Tibial artery (tissue), 4 donors: ENCODE measurements at regions not wholly inside any gene's neighbourhood (a gene's known extent, or its start where the extent isn't known, plus 50 kb on each side); places are given as distances from the start of the nearest gene placed in this dataset.
"Not testable (repeated sequence)": the region's sequence is repeated elsewhere in the genome, so short reads cannot be mapped to it uniquely, and the experiment has no call there.

Source experiments
- DNase-seq, 2 donors: peaks; one replicate each; pipeline ENCODE4 v3.0.0-alpha.2; 2019
- H3K27ac ChIP-seq, 2 donors: fragments of 200-600 bp; sonication (generic) in 1 of 2; 1 replicate in 1 of 2; 2 replicates in 1 of 2; pipeline ENCODE4 v1.5.1; 2018 to 2019; ENCODE audit warnings: mild to moderate bottlenecking in 1 of 2
- H3K27me3 ChIP-seq, 2 donors: fragments of 200-600 bp; sonication (generic) in 1 of 2; one replicate each; pipeline versions ENCODE4 v1.5.1 to v1.6.0; 2016 to 2019
- H3K36me3 ChIP-seq, 3 donors: fragments of 200-600 bp; sonication (generic) in 2 of 3; one replicate each; pipeline ENCODE4 v1.5.1; 2016 to 2019; ENCODE audit warnings: mild to moderate bottlenecking in 2 of 3
- H3K4me1 ChIP-seq, 4 donors: fragments of 200-600 bp; sonication (generic) in 2 of 4; 1 replicate in 3 of 4; 2 replicates in 1 of 4; pipeline ENCODE4 v1.5.1; 2016 to 2019
- H3K4me3 ChIP-seq, 2 donors: fragments of 200-600 bp; sonication (generic) in 1 of 2; 1 replicate in 1 of 2; 2 replicates in 1 of 2; pipeline ENCODE4 v1.5.1; 2018 to 2019; ENCODE audit warnings: mild to moderate bottlenecking in 2 of 2
- H3K9me3 ChIP-seq, 3 donors: fragments of 200-600 bp; sonication (generic) in 1 of 3; one replicate each; pipeline ENCODE4 v1.5.1; 2016 to 2019
- intact Hi-C: fragments of 100-400 bp; cut with DNase I; formaldehyde crosslinking; loops from one replicate; pipeline ENCODE4 v1.15.0; 2023; ENCODE audit warnings: low total_unique reads
- TF ChIP-seq, protein P1 (sequence below), 2 experiments: fragments of 200-600 bp in 1 of 2; fragments of 450-650 bp in 1 of 2; IDR thresholded peaks; one replicate each; pipeline ENCODE4 v1.5.1; 2017 to 2019; ENCODE audit warnings: antibody characterized with exemption in 2 of 2, mild to moderate bottlenecking in 1 of 2, moderate library complexity in 1 of 2

DNA sequence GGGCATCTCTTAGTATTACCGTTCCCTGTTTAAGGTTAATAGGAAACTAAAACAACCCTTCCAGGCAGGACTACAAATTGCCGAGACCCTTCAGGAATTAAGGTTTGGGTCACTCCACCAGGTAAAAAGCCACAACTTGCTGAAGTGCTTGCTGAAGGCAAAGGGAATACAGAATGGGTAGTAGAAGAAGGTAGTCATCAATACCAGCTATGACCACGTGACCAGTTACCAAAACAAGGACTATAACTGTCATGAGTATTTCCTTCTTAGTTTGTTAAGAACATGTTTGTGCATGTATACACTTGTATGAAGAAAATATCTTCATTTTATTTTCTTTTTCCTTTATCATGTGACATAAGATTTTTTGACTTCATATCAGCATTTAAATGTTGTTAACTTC, 578.7 kb upstream of the FBXO33 start:
- TF ChIP-seq, protein P1, sequence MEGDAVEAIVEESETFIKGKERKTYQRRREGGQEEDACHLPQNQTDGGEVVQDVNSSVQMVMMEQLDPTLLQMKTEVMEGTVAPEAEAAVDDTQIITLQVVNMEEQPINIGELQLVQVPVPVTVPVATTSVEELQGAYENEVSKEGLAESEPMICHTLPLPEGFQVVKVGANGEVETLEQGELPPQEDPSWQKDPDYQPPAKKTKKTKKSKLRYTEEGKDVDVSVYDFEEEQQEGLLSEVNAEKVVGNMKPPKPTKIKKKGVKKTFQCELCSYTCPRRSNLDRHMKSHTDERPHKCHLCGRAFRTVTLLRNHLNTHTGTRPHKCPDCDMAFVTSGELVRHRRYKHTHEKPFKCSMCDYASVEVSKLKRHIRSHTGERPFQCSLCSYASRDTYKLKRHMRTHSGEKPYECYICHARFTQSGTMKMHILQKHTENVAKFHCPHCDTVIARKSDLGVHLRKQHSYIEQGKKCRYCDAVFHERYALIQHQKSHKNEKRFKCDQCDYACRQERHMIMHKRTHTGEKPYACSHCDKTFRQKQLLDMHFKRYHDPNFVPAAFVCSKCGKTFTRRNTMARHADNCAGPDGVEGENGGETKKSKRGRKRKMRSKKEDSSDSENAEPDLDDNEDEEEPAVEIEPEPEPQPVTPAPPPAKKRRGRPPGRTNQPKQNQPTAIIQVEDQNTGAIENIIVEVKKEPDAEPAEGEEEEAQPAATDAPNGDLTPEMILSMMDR (IDR thresholded peaks at IDR 0.05), result no peak
- H3K4me1 ChIP-seq, result no peaks in the 10 kb centered on the region
- no peaks in the 10 kb centered on the region for H3K36me3 ChIP-seq
- DNase-seq, result no peak
- H3K9me3 ChIP-seq, result no peaks in the 10 kb centered on the region
- intact Hi-C loops, result no loop called here
- H3K27me3 ChIP-seq, result no peaks in the 10 kb centered on the region
- no peak overlapping the region for H3K4me3 ChIP-seq
- H3K27ac ChIP-seq, result no peak overlapping the region

DNA sequence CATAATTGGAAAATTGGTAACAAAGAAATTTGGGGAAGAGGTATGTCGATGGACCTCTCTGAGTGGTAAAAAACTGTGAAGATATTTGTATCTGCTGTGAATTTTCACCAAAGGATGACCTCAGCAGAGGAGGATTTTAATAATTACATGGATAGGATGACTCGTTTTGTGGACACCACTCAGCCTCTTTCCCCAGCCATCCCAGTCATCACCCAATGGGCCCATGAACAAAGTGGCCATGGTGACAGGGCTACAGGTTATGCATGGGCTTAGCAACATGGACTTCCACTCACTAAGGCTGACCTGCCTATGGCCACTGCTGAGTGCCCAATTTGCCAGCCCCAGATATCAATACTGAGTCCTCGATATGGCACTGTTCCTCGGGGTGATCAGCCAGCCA, 577.5 kb upstream of the FBXO33 start:
- TF ChIP-seq, protein P1 (IDR thresholded peaks at IDR 0.05), result no peak
- no peak overlapping the region for H3K27ac ChIP-seq
- no peaks in the 10 kb centered on the region for H3K4me1 ChIP-seq
- H3K27me3 ChIP-seq, result no peaks in the 10 kb centered on the region
- H3K4me3 ChIP-seq, result no peak overlapping the region
- H3K9me3 ChIP-seq, result no peaks in the 10 kb centered on the region
- no peaks in the 10 kb centered on the region for H3K36me3 ChIP-seq
- DNase-seq, result no peak
- intact Hi-C loops, result no loop called here

DNA sequence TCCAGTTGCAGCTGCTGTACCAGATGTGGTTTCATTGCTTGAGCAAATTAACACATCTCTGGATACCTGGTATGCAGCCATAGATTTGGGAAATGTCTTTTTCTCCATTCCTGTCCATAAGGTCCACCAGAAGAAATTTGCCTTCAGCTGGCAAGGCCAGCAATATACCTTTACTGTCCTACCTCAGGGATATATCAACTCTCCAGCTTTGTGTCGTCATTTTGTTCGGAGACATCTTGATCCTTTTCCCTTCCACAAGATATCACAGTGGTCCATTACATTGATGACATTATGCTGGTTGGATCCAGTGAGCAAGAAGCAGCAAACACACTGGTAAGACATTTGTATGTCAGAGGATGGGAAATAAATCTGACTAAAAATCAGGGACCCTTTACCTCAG, 576.1 kb upstream of the FBXO33 start:
- H3K27me3 ChIP-seq, DNase-seq, H3K4me3 ChIP-seq, H3K36me3 ChIP-seq, H3K27ac ChIP-seq, intact Hi-C loops, H3K9me3 ChIP-seq, H3K4me1 ChIP-seq: not testable (repeated sequence)

DNA sequence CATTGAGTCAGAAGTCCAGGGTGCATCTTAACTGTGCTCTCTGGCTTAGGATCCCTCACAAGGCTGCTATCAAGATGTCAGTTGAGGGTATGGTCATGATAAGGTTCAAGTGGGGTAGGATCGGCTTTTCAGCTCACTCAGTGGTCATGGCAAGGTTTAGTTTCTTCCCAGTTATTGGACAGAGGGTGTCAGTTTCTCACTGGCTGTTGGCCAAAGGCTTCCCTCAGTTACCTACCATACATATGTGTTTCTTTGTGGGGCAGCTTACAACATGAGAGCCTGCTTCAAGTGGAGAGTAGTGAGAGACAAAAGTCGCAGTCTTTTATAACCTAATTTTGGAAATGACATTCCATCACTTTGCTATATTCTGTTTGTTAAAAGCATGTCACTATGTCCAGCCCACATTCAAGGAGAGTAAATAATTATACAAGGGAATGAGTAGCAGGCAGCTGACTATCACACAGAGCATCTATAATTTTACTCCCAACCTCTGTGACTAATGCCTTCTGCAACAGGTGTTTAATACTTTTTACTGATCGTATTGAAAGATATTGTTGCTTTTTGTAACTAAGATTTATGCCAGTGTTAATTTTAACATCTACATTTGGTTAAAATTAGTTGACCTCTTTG, 572.8 kb upstream of the FBXO33 start:
- intact Hi-C loops, result no loop called here
- H3K36me3 ChIP-seq, result no peaks in the 10 kb centered on the region
- DNase-seq, result no peak
- TF ChIP-seq, protein P1 (IDR thresholded peaks at IDR 0.05), result no peak
- H3K4me1 ChIP-seq, result no peaks in the 10 kb centered on the region
- H3K27me3 ChIP-seq, result no peaks in the 10 kb centered on the region
- no peaks in the 10 kb centered on the region for H3K9me3 ChIP-seq
- no peak overlapping the region for H3K27ac ChIP-seq
- no peak overlapping the region for H3K4me3 ChIP-seq

DNA sequence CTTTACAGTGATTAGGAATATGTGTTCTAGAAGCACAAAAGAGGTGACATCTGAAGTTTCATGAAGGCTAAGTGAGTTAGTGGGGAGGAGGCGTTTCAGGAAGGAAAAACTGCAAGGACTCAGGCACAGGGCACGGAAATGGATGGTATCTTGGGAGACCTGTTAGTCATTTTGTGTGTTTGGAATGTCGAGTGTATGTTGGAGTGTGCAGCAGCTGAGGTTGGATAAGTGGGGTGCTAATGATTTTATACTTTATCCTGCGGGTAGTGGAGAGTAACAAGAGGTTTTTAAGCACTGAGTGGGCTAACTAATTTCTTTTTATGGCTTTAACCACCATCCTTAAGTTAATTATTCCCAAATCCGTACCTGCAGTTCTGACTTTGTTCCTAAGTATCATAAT, 571.5 kb upstream of the FBXO33 start:
- H3K9me3 ChIP-seq, result no peaks in the 10 kb centered on the region
- intact Hi-C loops, result no loop called here

DNA sequence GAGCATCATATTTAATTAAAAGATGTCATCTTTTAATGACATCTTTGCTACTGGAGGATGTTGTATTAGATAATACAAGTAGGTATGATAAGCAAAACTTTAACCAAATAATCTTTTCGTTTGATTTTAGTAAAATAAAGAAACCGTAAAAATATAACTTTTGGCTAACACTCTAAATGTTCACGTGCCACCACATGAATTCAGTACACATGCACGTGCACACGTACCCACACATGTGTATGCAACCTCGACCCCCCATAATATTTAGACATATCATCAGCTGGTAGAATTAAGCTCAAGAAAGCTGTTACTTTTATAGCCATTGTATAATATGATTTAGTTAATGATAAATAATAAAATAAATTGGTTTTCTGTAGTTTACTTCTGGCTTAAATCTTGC, 566.6 kb upstream of the FBXO33 start:
- DNase-seq, result no peak
- no peaks in the 10 kb centered on the region for H3K27me3 ChIP-seq
- no peak overlapping the region for H3K27ac ChIP-seq
- intact Hi-C loops, result no loop called here
- no peaks in the 10 kb centered on the region for H3K36me3 ChIP-seq
- no peak overlapping the region for H3K4me3 ChIP-seq
- no peaks in the 10 kb centered on the region for H3K4me1 ChIP-seq
- TF ChIP-seq, protein P1 (IDR thresholded peaks at IDR 0.05), result no peak
- no peaks in the 10 kb centered on the region for H3K9me3 ChIP-seq

More for the DNA sequence above, 571.5 kb upstream of the FBXO33 start:
- DNase-seq, result no peak
- no peak overlapping the region for H3K27ac ChIP-seq
- no peaks in the 10 kb centered on the region for H3K4me1 ChIP-seq
- no peaks in the 10 kb centered on the region for H3K27me3 ChIP-seq
- TF ChIP-seq, protein P1 (IDR thresholded peaks at IDR 0.05), result no peak
- no peak overlapping the region for H3K4me3 ChIP-seq
- H3K36me3 ChIP-seq, result no peaks in the 10 kb centered on the region
